ENCODE measurements at regions not wholly inside any gene's neighbourhood (a gene's known extent, or its start where the extent isn't known, plus 50 kb on each side); places are given as distances from the start of the nearest gene placed in this dataset.
"Not testable (repeated sequence)": the region's sequence is repeated elsewhere in the genome, so short reads cannot be mapped to it uniquely, and the experiment has no call there.

- no peak for DNase-seq
- Histone ChIP-seq H3K27me3 (no peaks in the 10 kb centered on the region), H3K36me3 (replicated peaks in 1 of 2) (no peaks in the 10 kb centered on the region), H3K27ac (no peak overlapping the region), H3K9me3 (replicated peaks in 1 of 3) (no peaks in the 10 kb centered on the region), H3K4me1 (replicated peaks in 1 of 2) (no peaks in the 10 kb centered on the region), H3K4me3 (no peak overlapping the region)
- TF ChIP-seq POLR2A (IDR thresholded peaks at IDR 0.05) (no peak), CTCF (IDR thresholded peaks at IDR 0.05) (no peak)
- WGBS, 4 donors = 44 to 56% (median 49%) methylated on average over 4 of the region's 4 CpGs
- intact Hi-C loops (cut with DNase I) = no loop called here
Measured at GRCh38 chr4:49221209-49221608, 235.1 kb downstream of the CWH43 start.

- H3K9me3 ChIP-seq (replicated peaks in 1 of 3); H3K27ac ChIP-seq; DNase-seq; H3K27me3 ChIP-seq; H3K4me3 ChIP-seq; H3K36me3 ChIP-seq (replicated peaks in 1 of 2); H3K4me1 ChIP-seq (replicated peaks in 1 of 2); intact Hi-C loops (cut with DNase I): not testable (repeated sequence)
- WGBS, 4 donors = 25 to 67% (median 41%) methylated on average over 1 of the region's 1 CpG
Measured at GRCh38 chr4:49222810-49223209, 236.7 kb downstream of the CWH43 start.

GRCh38 chr4:49226216-49226866 is 240.3 kb downstream of the CWH43 start:
- H3K4me1 ChIP-seq (replicated peaks in 1 of 2); DNase-seq: not testable (repeated sequence)

GRCh38 chr4:49227941-49228340 is 241.9 kb downstream of the CWH43 start:
- 78 to 94% (median 88%) methylated on average over 1 of the region's 1 CpG; no CpG with 5 or more reads in 1 of the 4 donors for WGBS, 4 donors
- H3K4me3 ChIP-seq; intact Hi-C loops (cut with DNase I); H3K27me3 ChIP-seq; H3K27ac ChIP-seq; H3K4me1 ChIP-seq (replicated peaks in 1 of 2); H3K9me3 ChIP-seq (replicated peaks in 1 of 3); DNase-seq; H3K36me3 ChIP-seq (replicated peaks in 1 of 2): not testable (repeated sequence)

More at GRCh38 chr4:49226216-49226866, 240.3 kb downstream of the CWH43 start:
- H3K4me3 ChIP-seq; H3K36me3 ChIP-seq (replicated peaks in 1 of 2); H3K27ac ChIP-seq; intact Hi-C loops (cut with DNase I); H3K9me3 ChIP-seq (replicated peaks in 1 of 3); H3K27me3 ChIP-seq: not testable (repeated sequence)
- WGBS, 4 donors = 74 to 78% (median 75%) methylated on average over 5 to 6 of the region's 6 CpGs

- H3K27ac ChIP-seq; DNase-seq; H3K4me1 ChIP-seq (replicated peaks in 1 of 2); H3K4me3 ChIP-seq; H3K36me3 ChIP-seq (replicated peaks in 1 of 2); intact Hi-C loops (cut with DNase I); H3K9me3 ChIP-seq (replicated peaks in 1 of 3); H3K27me3 ChIP-seq: not testable (repeated sequence)
- WGBS, 4 donors = 27 to 53% (median 43%) methylated on average over 1 of the region's 1 CpG
Measured at GRCh38 chr4:49229243-49229642, 243.2 kb downstream of the CWH43 start.

GRCh38 chr4:49229713-49230112 is 243.6 kb downstream of the CWH43 start:
- DNase-seq; H3K9me3 ChIP-seq (replicated peaks in 1 of 3); H3K4me3 ChIP-seq; H3K4me1 ChIP-seq (replicated peaks in 1 of 2); H3K27ac ChIP-seq; intact Hi-C loops (cut with DNase I); H3K27me3 ChIP-seq; H3K36me3 ChIP-seq (replicated peaks in 1 of 2): not testable (repeated sequence)
- 53 to 61% (median 56%) methylated on average over 5 to 6 of the region's 6 CpGs for WGBS, 4 donors

GRCh38 chr4:49233346-49233745 is 247.3 kb downstream of the CWH43 start:
- H3K27ac ChIP-seq; H3K36me3 ChIP-seq (replicated peaks in 1 of 2); intact Hi-C loops (cut with DNase I); H3K4me1 ChIP-seq (replicated peaks in 1 of 2); DNase-seq; H3K27me3 ChIP-seq; H3K9me3 ChIP-seq (replicated peaks in 1 of 3); H3K4me3 ChIP-seq: not testable (repeated sequence)
- 20 to 27% (median 23%) methylated on average over 2 of the region's 3 CpGs for WGBS, 4 donors

GRCh38 chr4:49233749-49234148 is 247.7 kb downstream of the CWH43 start:
- DNase-seq; H3K36me3 ChIP-seq (replicated peaks in 1 of 2); H3K4me1 ChIP-seq (replicated peaks in 1 of 2); H3K27me3 ChIP-seq; H3K4me3 ChIP-seq; H3K27ac ChIP-seq; intact Hi-C loops (cut with DNase I); H3K9me3 ChIP-seq (replicated peaks in 1 of 3): not testable (repeated sequence)
- 38 to 56% (median 49%) methylated on average over 1 of the region's 1 CpG; no CpG with 5 or more reads in 1 of the 4 donors for WGBS, 4 donors

- DNase-seq; H3K4me1 ChIP-seq (replicated peaks in 1 of 2); H3K36me3 ChIP-seq (replicated peaks in 1 of 2); intact Hi-C loops (cut with DNase I); H3K27me3 ChIP-seq; H3K4me3 ChIP-seq; H3K9me3 ChIP-seq (replicated peaks in 1 of 3); H3K27ac ChIP-seq: not testable (repeated sequence)
- WGBS, 4 donors = 30 to 44% (median 36%) methylated on average over 1 to 2 of the region's 3 CpGs
Measured at GRCh38 chr4:49234382-49234781, 248.3 kb downstream of the CWH43 start.

GRCh38 chr4:49235413-49236160 is 249.5 kb downstream of the CWH43 start:
- H3K36me3 ChIP-seq (replicated peaks in 1 of 2); H3K27me3 ChIP-seq; H3K4me1 ChIP-seq (replicated peaks in 1 of 2); H3K4me3 ChIP-seq; H3K9me3 ChIP-seq (replicated peaks in 1 of 3); DNase-seq; H3K27ac ChIP-seq; intact Hi-C loops (cut with DNase I): not testable (repeated sequence)
- 72 to 81% (median 77%) methylated on average over 7 to 8 of the region's 8 CpGs for WGBS, 4 donors
